Lower lobe of right lung (tissue), 2 donors: ENCODE measurements at regions not wholly inside any gene's neighbourhood (a gene's known extent, or its start where the extent isn't known, plus 50 kb on each side); places are given as distances from the start of the nearest gene placed in this dataset.

Experiments
- ATAC-seq, 2 donors: fragments of 200-7000 bp; cut with Tn5 transposase; one replicate each; pipeline ENCODE4 v1.9.1; 2020 to 2022; ENCODE audit warnings: mild to moderate bottlenecking in 2 of 2, moderate library complexity in 2 of 2
- DNase-seq: peaks from one replicate; pipeline ENCODE4 v3.0.0-alpha.2; 2020
- H3K27ac ChIP-seq: fragments of 200-600 bp; one replicate; pipeline ENCODE4 v1.8.0; 2022
- H3K27me3 ChIP-seq: fragments of 200-600 bp; one replicate; pipeline ENCODE4 v1.8.0; 2022; ENCODE audit warnings: low read depth
- H3K36me3 ChIP-seq: fragments of 200-600 bp; one replicate; pipeline ENCODE4 v1.8.0; 2022; ENCODE audit warnings: mild to moderate bottlenecking
- H3K4me1 ChIP-seq: fragments of 200-600 bp; one replicate; pipeline ENCODE4 v1.8.0; 2022
- H3K4me3 ChIP-seq: fragments of 200-600 bp; one replicate; pipeline ENCODE4 v1.8.0; 2022; ENCODE audit warnings: mild to moderate bottlenecking
- H3K9me3 ChIP-seq: fragments of 200-600 bp; one replicate; pipeline ENCODE4 v1.8.0; 2022
- intact Hi-C: fragments of 100-400 bp; cut with DNase I; formaldehyde crosslinking; loops from one replicate; pipeline ENCODE4 v1.11.0; 2022
- TF ChIP-seq, protein P1 (sequence below): fragments of 200-600 bp; IDR thresholded peaks from one replicate; pipeline ENCODE4 v1.8.0; 2022; ENCODE audit warnings: antibody characterized with exemption, mild to moderate bottlenecking
- donor health status: DM: no; HTN: yes; CAD: no; lungs with severe emphysema.

DNA sequence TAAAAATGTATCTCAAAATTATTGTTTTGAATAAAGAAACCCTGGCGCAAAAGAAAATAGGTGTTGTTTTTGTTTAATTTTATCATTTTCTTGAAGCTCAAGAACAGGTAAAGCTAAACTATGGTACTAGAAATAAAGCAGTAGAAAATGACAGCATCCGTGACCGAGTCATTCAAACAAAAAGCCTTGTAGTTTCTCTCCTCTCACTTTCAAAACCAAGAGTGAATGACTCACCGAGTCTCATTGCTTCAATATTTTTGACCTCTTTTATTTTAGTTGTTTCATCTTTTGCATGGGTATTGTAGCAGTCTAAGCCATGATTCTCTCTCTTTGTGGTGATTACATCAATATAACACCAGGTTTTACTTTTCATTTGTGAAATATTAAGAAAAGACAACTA is 396.5 kb downstream of the POM121L12 start:
- Histone ChIP-seq H3K27ac (no peak overlapping the region), H3K27me3 (no peaks in the 10 kb centered on the region), H3K4me1 (no peaks in the 10 kb centered on the region), H3K4me3 (no peak overlapping the region), H3K36me3 (no peaks in the 10 kb centered on the region), H3K9me3 (peaks cover 5% of the 10 kb centered on the region)
- intact Hi-C loops: no loop called here
- TF ChIP-seq, protein P1, sequence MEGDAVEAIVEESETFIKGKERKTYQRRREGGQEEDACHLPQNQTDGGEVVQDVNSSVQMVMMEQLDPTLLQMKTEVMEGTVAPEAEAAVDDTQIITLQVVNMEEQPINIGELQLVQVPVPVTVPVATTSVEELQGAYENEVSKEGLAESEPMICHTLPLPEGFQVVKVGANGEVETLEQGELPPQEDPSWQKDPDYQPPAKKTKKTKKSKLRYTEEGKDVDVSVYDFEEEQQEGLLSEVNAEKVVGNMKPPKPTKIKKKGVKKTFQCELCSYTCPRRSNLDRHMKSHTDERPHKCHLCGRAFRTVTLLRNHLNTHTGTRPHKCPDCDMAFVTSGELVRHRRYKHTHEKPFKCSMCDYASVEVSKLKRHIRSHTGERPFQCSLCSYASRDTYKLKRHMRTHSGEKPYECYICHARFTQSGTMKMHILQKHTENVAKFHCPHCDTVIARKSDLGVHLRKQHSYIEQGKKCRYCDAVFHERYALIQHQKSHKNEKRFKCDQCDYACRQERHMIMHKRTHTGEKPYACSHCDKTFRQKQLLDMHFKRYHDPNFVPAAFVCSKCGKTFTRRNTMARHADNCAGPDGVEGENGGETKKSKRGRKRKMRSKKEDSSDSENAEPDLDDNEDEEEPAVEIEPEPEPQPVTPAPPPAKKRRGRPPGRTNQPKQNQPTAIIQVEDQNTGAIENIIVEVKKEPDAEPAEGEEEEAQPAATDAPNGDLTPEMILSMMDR: no peak
- ATAC-seq (no peak), DNase-seq (no peak)

DNA sequence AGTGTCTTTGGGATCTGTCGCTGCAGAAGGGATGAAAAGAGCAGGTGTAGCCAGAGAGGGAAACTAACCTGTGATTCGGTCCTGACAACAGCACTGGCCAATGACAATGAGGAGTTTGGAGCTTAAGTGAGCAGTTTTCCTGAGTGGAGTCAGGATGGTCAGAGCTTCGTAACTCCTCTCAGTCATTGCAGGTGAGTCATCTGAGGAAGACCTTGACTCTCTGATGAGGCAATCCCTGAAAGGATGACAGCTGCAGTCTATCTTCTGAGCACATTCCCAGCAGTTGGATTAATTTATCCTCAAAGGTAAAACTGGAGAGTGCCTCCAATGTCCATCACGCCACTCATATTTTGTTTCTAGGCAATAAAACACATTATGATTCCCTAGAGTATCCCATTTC is 401.9 kb downstream of the POM121L12 start:
- no peak overlapping the region for H3K4me3 ChIP-seq
- no peak for DNase-seq

DNA sequence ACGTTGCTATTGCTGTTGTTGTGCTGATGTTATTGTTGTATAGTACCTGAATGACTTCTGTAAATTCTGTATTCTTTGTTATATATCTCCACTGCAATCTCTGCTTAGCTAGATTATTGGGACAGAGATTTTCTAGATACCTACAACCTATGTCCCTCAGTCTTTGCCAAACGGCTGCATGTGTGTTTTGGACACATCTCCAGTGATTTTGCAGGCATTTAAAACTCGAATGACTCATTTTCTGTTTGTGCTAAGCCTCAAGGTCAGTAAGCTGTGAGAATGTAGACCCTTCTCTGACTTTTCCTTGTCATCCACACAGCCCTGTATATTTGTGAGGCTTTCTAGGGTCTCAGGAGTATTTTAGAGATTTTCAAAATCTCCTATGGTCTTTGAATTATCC is 410.7 kb downstream of the POM121L12 start:
- TF ChIP-seq, protein P1: no peak
- H3K27ac ChIP-seq: no peak overlapping the region
- no peaks in the 10 kb centered on the region for H3K4me1 ChIP-seq
- no peaks in the 10 kb centered on the region for H3K27me3 ChIP-seq
- no peak overlapping the region for H3K4me3 ChIP-seq
- no peaks in the 10 kb centered on the region for H3K36me3 ChIP-seq
- DNase-seq (no peak), ATAC-seq (no peak)
- no peaks in the 10 kb centered on the region for H3K9me3 ChIP-seq
- intact Hi-C loops: no loop called here

More for the DNA sequence above, 401.9 kb downstream of the POM121L12 start:
- H3K9me3 ChIP-seq: no peaks in the 10 kb centered on the region
- ATAC-seq: no peak
- H3K27me3 ChIP-seq: no peaks in the 10 kb centered on the region
- intact Hi-C loops: no loop called here
- H3K27ac ChIP-seq: no peak overlapping the region
- TF ChIP-seq, protein P1: no peak
- no peaks in the 10 kb centered on the region for H3K4me1 ChIP-seq
- H3K36me3 ChIP-seq: no peaks in the 10 kb centered on the region

DNA sequence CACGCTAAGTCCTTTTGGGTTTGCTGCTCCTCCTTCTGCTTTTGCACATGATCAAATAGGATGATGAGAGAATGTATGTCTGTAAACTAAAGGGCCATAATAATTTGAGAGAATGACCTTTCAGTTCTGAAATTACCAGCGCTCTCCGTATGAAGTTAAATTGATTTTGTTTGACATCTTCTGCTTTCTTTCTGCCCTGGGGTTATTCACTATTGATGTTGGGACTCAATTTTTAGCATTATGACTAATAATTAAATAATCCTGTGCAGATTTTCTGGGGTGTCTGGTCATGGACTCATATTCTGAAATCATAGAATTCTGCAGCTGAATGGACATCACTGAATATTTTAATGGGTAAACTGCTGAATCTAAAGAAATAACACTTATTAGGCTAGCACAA is 423.2 kb downstream of the POM121L12 start:
- no peak for DNase-seq

GRCh38 chr7:53466371-53466770 is 430.9 kb downstream of the POM121L12 start:
- no peaks in the 10 kb centered on the region for H3K36me3 ChIP-seq
- no peaks in the 10 kb centered on the region for H3K27me3 ChIP-seq
- DNase-seq (no peak), ATAC-seq (no peak)
- H3K4me1 ChIP-seq: no peaks in the 10 kb centered on the region
- intact Hi-C loops: no loop called here
- H3K4me3 ChIP-seq: no peak overlapping the region
- no peak overlapping the region for H3K27ac ChIP-seq
- no peaks in the 10 kb centered on the region for H3K9me3 ChIP-seq
- TF ChIP-seq, protein P1: no peak

More for the DNA sequence above, 423.2 kb downstream of the POM121L12 start:
- Histone ChIP-seq H3K4me1 (no peaks in the 10 kb centered on the region), H3K27ac (no peak overlapping the region), H3K4me3 (no peak overlapping the region), H3K27me3 (no peaks in the 10 kb centered on the region), H3K9me3 (no peaks in the 10 kb centered on the region), H3K36me3 (no peaks in the 10 kb centered on the region)
- intact Hi-C loops: no loop called here
- TF ChIP-seq, protein P1: no peak
- ATAC-seq: no peak
